Endodermal cell (in vitro differentiated cells): ENCODE measurements at regions not wholly inside any gene's neighbourhood (a gene's known extent, or its start where the extent isn't known, plus 50 kb on each side); places are given as distances from the start of the nearest gene placed in this dataset.

Experiments
- DNase-seq: peaks from one replicate; pipeline ENCODE4 v3.0.0-alpha.2; 2017
- H3K27ac ChIP-seq: 2 replicates; pipeline ENCODE4 v1.5.1; 2013; ENCODE audit warnings: mild to moderate bottlenecking, low read depth, low read length, moderate library complexity
- H3K27me3 ChIP-seq: 2 replicates; pipeline ENCODE4 v1.6.1; 2013; ENCODE audit warnings: mild to moderate bottlenecking, low read length, moderate library complexity; ENCODE audit not compliant: insufficient read depth, control insufficient read depth, poor library complexity, severe bottlenecking
- H3K36me3 ChIP-seq: 2 replicates; pipeline ENCODE4 v1.7.0; 2013; ENCODE audit warnings: mild to moderate bottlenecking, low read length, moderate library complexity; ENCODE audit not compliant: control insufficient read depth, insufficient read depth
- H3K4me1 ChIP-seq: one replicate; pipeline ENCODE4 v1.7.0; 2013; ENCODE audit warnings: low read length; ENCODE audit not compliant: control insufficient read depth, insufficient read depth
- H3K4me3 ChIP-seq: 2 replicates; pipeline ENCODE4 v1.5.1; 2013; ENCODE audit warnings: mild to moderate bottlenecking, low read length, moderate library complexity
- H3K9ac ChIP-seq: 2 replicates; pipeline ENCODE4 v1.6.1; 2013; ENCODE audit warnings: mild to moderate bottlenecking, low read length, moderate library complexity; ENCODE audit not compliant: poor library complexity, severe bottlenecking; ENCODE audit errors: extremely low read depth
- H3K9me3 ChIP-seq: 2 replicates; pipeline ENCODE4 v1.6.1; 2013; ENCODE audit warnings: mild to moderate bottlenecking, low read length, moderate library complexity; ENCODE audit not compliant: control insufficient read depth
- H3K27ac Mint-ChIP-seq: 2 replicates; pipeline ENCODE4 v1.8.0; 2020; ENCODE audit warnings: mixed read lengths
- H3K27me3 Mint-ChIP-seq: 2 replicates; pipeline ENCODE4 v1.8.0; 2021; ENCODE audit warnings: mild to moderate bottlenecking, mixed read lengths; ENCODE audit not compliant: insufficient read depth
- H3K36me3 Mint-ChIP-seq: 2 replicates; pipeline ENCODE4 v1.8.0; 2020; ENCODE audit warnings: low read depth, mixed read lengths
- H3K4me1 Mint-ChIP-seq: 2 replicates; pipeline ENCODE4 v1.8.0; 2020; ENCODE audit warnings: mixed read lengths
- H3K4me3 Mint-ChIP-seq: 2 replicates; pipeline ENCODE4 v1.8.0; 2020; ENCODE audit warnings: mild to moderate bottlenecking, moderate library complexity, mixed read lengths
- H3K9me3 Mint-ChIP-seq: 2 replicates; pipeline ENCODE4 v1.8.0; 2020; ENCODE audit warnings: mild to moderate bottlenecking, mixed read lengths
- CTCF ChIP-seq: fragments of 200-600 bp; sonication (generic); conservative IDR thresholded peaks from 2 replicates; pipeline ENCODE4 v1.5.0; 2021; ENCODE audit warnings: antibody characterized with exemption, mild to moderate bottlenecking
- WGBS, 2 experiments: methylation state at CpG; one replicate each; pipeline versions ENCODE4 v1.1.5 to v1.1.7; 2013; ENCODE audit warnings: missing lambda C conversion rate in 2 of 2, mixed read lengths in 1 of 2; ENCODE audit not compliant: insufficient coverage in 1 of 2, insufficient read length in 1 of 2; 5-methylcytosine and 5-hydroxymethylcytosine counted together

GRCh38 chr7:45401155-45401554 is 173.0 kb upstream of the ADCY1 start:
- no peak for DNase-seq
- no peak overlapping the region for H3K27ac Mint-ChIP-seq

GRCh38 chr7:45401851-45402250 is 172.3 kb upstream of the ADCY1 start:
- Mint-ChIP-seq H3K4me3 (no peak overlapping the region), H3K27ac (no peak overlapping the region), H3K27me3 (peaks cover 12% of the 10 kb centered on the region), H3K9me3 (peaks cover 17% of the 10 kb centered on the region), H3K4me1 (no peaks in the 10 kb centered on the region), H3K36me3 (peaks cover 4% of the 10 kb centered on the region)
- 93 to 100% methylated on average over 1 of the region's 1 CpG for WGBS, 2 experiments
- Histone ChIP-seq H3K9me3 (peaks cover 10% of the 10 kb centered on the region), H3K27me3 (no peaks in the 10 kb centered on the region), H3K9ac (no peak overlapping the region), H3K4me1 (no peaks in the 10 kb centered on the region), H3K4me3 (no peak overlapping the region), H3K36me3 (no peaks in the 10 kb centered on the region), H3K27ac (no peak overlapping the region)
- no peak for TF ChIP-seq CTCF
- no peak for DNase-seq

More at GRCh38 chr7:45401155-45401554, 173.0 kb upstream of the ADCY1 start:
- Histone ChIP-seq H3K36me3 (no peaks in the 10 kb centered on the region), H3K4me1 (no peaks in the 10 kb centered on the region), H3K27me3 (peaks cover 6% of the 10 kb centered on the region), H3K4me3 (no peak overlapping the region), H3K27ac (no peak overlapping the region), H3K9ac (no peak overlapping the region), H3K9me3 (peaks cover 13% of the 10 kb centered on the region)
- Mint-ChIP-seq H3K27me3 (peaks cover 15% of the 10 kb centered on the region), H3K4me3 (no peak overlapping the region), H3K9me3 (peaks cover 19% of the 10 kb centered on the region), H3K4me1 (no peaks in the 10 kb centered on the region), H3K36me3 (peaks cover 4% of the 10 kb centered on the region)
- WGBS, 2 experiments = 90% methylated on average over 2 of the region's 2 CpGs; no CpG with 5 or more reads in 1 of the 2 experiments
- TF ChIP-seq CTCF = no peak

GRCh38 chr7:45402480-45403218 is 171.5 kb upstream of the ADCY1 start:
- H3K4me1 ChIP-seq = no peaks in the 10 kb centered on the region
- no peak overlapping the region for H3K27ac ChIP-seq
- no peaks in the 10 kb centered on the region for H3K36me3 ChIP-seq
- 71 to 86% methylated on average over 1 to 2 of the region's 2 CpGs for WGBS, 2 experiments
- Mint-ChIP-seq H3K27me3 (peaks cover 12% of the 10 kb centered on the region), H3K4me3 (no peak overlapping the region), H3K27ac (no peak overlapping the region), H3K36me3 (peaks cover 4% of the 10 kb centered on the region), H3K4me1 (no peaks in the 10 kb centered on the region), H3K9me3 (peaks cover 17% of the 10 kb centered on the region)
- DNase-seq = no peak
- H3K9ac ChIP-seq = no peak overlapping the region
- no peaks in the 10 kb centered on the region for H3K27me3 ChIP-seq
- TF ChIP-seq CTCF = no peak
- peaks cover 10% of the 10 kb centered on the region for H3K9me3 ChIP-seq
- no peak overlapping the region for H3K4me3 ChIP-seq
